Thyroid gland (tissue), 4 donors: ENCODE measurements at regions not wholly inside any gene's neighbourhood (a gene's known extent, or its start where the extent isn't known, plus 50 kb on each side); places are given as distances from the start of the nearest gene placed in this dataset.

Source experiments
- CTCF ChIP-seq, 6 experiments: fragments of 200-600 bp in 3 of 6; fragments of 450-650 bp in 3 of 6; sonication (generic) in 3 of 6; IDR thresholded peaks; one replicate each; pipeline ENCODE4 v1.5.1; 2016 to 2019; ENCODE audit warnings: antibody characterized with exemption in 6 of 6, mild to moderate bottlenecking in 2 of 6, inconsistent platforms in 1 of 6, moderate library complexity in 1 of 6
- POLR2A ChIP-seq, 2 donors: fragments of 450-650 bp; IDR thresholded peaks; one replicate each; pipeline ENCODE4 v1.6.1; 2017; ENCODE audit warnings: antibody characterized with exemption in 2 of 2, mild to moderate bottlenecking in 2 of 2, moderate library complexity in 1 of 2

DNA sequence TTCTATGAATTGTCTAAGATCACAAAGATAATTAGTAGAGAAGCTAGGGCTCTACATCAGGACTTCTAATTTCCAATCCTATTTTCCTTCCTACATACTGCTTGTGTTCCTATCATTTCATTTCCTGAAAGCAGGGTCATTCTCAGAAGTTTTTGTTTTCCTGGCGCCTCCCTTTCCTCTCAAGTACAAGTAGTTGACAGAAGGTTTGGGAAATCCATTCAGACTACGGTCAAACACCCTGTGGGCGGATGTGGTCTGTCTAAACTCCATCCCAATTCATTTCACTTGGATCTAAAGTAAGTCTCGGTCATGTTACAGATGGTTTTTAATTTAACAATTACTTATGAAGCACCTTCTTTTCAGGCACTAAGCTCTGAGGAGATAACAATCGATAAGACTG is 221.4 kb downstream of the MTERF1 start:
- TF ChIP-seq CTCF (IDR thresholded peaks at IDR 0.05) (no peak), POLR2A (IDR thresholded peaks at IDR 0.05) (no peak)
